ENCODE measurements at regions not wholly inside any gene's neighbourhood (a gene's known extent, or its start where the extent isn't known, plus 50 kb on each side); places are given as distances from the start of the nearest gene placed in this dataset.

- TF ChIP-seq CTCF (conservative IDR thresholded peaks at IDR 0.05), result no peak
- no peak for TF ChIP-seq ZFX (IDR thresholded peaks at IDR 0.05)
Observed at GRCh38 chr17:79377230-79377786, 233.5 kb downstream of the RBFOX3 start.

Data from C4-2B (cell line).